Epithelial cell of esophagus (primary cell): ENCODE measurements at regions not wholly inside any gene's neighbourhood (a gene's known extent, or its start where the extent isn't known, plus 50 kb on each side); places are given as distances from the start of the nearest gene placed in this dataset.
"Not testable (repeated sequence)": the region's sequence is repeated elsewhere in the genome, so short reads cannot be mapped to it uniquely, and the experiment has no call there.

Experiments used
- DNase-seq: peaks from one replicate; pipeline ENCODE4 v3.0.0; 2010; ENCODE audit warnings: low read depth
- H3K4me3 ChIP-seq: 2 replicates; pipeline ENCODE4 v1.5.1; 2011; ENCODE audit warnings: mild to moderate bottlenecking, low read length, control low read depth
- CTCF ChIP-seq: IDR thresholded peaks from 2 replicates; pipeline ENCODE4 v1.5.1; 2011; ENCODE audit warnings: low read depth, mild to moderate bottlenecking, low read length, control low read depth, inconsistent platforms; ENCODE audit not compliant: insufficient read depth; ENCODE audit errors: missing control alignments

DNA sequence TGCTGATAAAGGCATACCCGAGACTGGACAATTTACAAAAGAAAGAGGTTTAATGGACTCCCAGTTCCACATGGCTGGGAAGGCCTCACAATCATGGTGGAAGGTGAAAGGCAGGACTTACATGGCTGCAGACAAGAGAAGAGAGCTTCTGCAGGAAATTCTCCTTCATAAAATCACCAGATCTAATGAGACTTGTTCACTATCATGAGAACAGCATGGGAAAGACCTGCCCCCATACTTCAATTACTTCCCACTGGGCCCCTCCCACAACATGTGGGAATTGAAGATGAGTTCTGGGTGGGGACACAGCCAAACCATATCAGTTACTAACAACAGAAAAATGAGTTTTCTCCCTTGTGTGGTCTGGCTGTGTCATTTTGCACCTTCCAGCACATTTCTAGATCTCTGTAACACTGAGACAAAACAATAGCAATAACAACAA lies 741.4 kb downstream of the KCNT2 start:
- no peak for DNase-seq
- H3K4me3 ChIP-seq: no peak overlapping the region
- TF ChIP-seq CTCF: no peak

DNA sequence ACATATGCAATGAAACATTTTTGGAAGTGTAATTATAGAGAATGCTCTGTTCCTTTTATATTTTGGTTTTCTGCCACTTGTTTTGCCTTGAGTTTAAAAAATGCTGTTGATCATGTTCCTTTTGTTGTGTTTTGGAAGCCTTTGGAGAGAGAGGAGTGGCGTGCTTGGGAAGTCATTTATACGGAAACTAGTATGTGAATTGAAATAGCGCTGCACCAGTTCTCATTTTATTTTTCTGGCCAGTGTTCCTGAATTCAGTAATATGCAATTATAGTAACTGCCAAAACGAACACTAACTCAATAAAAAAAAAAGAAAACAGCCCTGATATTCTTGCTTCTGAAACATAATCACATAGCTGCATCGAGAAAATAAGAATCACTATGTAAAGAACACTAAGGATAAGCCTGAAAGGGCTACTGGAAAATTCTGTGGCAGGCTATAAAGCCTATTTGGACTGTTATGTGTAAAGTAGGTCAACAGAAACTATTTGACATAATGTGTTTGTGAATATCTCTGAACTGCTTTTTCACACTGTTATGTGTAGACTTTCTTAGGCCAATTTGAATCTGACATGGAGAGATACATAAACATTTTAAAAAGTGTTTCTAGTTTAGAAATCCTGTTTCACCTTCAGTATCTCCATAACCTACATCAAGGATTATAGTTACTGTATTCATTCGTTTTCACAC lies 742.0 kb downstream of the KCNT2 start:
- TF ChIP-seq CTCF: no peak
- H3K4me3 ChIP-seq: no peak overlapping the region
- DNase-seq: no peak

DNA sequence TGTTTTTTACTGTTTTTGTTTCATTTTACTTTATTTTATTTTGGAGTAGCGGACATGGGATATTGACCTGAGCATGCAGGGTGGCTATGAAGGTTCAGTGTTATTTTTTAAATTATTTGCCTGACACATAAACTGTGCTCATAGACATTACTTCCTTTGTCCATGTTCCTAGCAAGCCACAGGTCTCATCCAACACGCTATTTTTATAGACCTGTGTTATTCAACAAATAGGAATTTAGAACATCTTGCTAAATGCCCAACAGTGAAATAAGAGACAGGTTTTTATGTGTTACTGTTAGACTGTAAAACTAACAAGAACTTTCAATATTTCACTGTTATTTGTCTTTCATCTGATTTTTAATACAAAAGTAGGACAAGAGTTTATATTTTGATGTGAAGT lies 756.4 kb downstream of the KCNT2 start:
- H3K4me3 ChIP-seq: no peak overlapping the region
- no peak for TF ChIP-seq CTCF
- DNase-seq: peak; percentile 22

GRCh38 chr1:195851016-195851601 lies 757.1 kb downstream of the KCNT2 start:
- no peak for TF ChIP-seq CTCF
- no peak overlapping the region for H3K4me3 ChIP-seq
- DNase-seq: peak; percentile 4

DNA sequence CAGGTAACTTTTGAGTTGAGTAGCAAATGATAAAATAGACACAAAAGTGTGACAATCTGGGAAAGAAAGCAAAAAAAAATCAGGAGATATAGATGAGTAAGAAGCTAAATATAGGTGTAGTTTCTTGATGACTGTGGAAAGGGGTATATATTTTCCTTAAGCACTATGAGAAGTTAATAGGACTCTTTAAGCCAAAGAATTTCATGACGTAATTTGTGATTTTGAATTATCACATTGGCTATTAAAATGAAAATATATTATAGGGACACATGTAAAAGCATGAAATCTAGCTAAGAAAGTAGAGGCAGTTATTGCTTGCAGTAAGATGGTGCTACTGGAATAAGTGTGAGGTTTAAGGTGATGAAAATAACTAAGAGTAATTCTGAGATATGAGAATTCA lies 759.1 kb downstream of the KCNT2 start:
- DNase-seq: no peak
- H3K4me3 ChIP-seq: no peak overlapping the region
- no peak for TF ChIP-seq CTCF

GRCh38 chr1:195847957-195848875 lies 760.0 kb downstream of the KCNT2 start:
- not testable (repeated sequence) for H3K4me3 ChIP-seq, DNase-seq

GRCh38 chr1:195831789-195832188 lies 776.5 kb downstream of the KCNT2 start:
- TF ChIP-seq CTCF: no peak
- DNase-seq: no peak

More at GRCh38 chr1:195831789-195832188, 776.5 kb downstream of the KCNT2 start:
- H3K4me3 ChIP-seq: no peak overlapping the region
